ENCODE measurements at regions not wholly inside any gene's neighbourhood (a gene's known extent, or its start where the extent isn't known, plus 50 kb on each side); places are given as distances from the start of the nearest gene placed in this dataset.

DNA sequence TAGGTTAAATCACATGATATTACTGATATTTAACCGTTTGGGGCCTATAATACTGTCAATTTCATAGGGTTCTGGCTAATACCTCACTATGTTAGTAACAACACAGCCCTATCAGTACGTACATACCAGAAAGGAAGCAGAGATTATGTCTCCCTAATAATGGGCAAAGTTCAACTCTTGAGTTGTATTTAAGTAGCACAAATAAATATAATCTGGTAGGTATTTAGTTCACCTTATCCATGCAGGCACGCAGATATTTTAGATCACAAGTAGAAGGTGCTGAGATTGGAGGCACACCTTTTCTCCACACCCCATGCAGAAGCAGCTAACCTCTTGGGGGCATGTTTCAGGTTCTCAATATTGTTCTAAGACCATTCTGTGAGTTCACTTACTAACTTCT is 118.9 kb downstream of the IRS1 start:
- FAIRE-seq = no peak

DNA sequence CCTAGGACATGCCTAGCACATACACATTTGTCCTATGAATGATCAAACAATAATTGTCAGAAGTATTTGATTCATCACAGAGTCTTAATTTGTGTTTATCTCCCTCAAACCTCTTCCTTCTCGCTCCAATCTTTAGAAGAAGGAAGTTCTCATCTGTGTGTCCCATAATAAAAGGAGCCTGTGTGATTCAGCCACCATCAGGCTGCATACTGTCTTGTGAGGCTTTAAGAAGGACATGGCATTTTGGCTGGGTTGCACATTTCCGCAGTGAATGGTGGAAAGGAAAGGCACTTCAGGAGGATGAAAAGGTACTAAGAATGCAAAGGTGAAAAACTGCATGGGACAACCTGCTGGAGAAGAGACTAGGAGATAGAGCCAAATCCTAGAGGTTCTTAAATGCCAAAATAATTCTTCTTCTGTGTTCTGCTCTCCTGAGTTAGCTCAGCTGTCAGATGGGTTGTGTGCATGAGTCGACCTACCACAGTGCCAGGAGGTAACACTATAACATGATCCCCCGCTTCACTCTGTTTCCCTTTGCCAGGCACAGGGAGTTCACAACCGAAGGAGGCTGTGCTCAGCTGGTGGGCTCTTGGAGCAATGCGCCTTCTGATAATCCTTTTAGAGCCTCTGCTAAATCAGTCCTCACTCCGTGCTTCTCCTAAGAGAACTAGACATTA is 120.1 kb downstream of the IRS1 start:
- FAIRE-seq = no peak

GRCh38 chr2:226678422-226678821 is 121.2 kb downstream of the IRS1 start:
- no peak for FAIRE-seq

DNA sequence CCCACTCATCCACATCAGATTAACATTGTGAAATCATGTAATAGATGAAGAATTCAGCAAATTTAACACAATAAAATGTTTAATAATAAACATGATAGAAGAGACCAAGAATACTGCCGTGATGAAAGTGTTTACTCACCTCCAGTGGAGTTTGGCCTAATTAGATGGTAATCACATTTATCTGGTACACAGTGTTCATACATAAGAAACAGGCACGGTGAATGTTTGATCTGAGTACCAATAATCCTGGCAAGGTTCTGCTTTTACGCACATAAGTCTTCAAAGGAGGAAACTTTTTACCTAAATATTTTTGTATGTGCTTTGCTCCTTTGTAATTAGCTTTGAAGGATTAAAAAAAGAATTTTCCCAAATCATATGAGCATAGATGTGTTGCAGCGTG is 122.5 kb downstream of the IRS1 start:
- no peak for FAIRE-seq

DNA sequence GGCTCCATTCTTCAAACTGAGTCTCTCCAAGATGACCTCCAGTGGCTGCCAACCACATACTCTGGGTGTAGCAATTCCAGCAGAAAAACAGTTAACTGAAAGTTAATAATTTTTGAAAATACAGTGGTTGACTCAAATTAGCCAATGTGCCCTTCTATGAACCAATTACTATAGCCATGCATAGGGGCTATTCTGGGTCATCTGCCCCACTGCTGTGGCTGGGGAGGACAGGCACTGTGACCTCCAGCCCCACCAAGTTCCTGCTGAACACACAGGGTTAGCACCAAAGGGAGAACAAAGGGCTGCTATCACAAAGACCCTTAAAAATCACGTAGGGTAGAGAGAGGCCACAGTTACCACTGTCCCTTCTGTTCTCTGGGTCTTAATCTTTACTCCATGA is 123.0 kb downstream of the IRS1 start:
- FAIRE-seq = no peak

DNA sequence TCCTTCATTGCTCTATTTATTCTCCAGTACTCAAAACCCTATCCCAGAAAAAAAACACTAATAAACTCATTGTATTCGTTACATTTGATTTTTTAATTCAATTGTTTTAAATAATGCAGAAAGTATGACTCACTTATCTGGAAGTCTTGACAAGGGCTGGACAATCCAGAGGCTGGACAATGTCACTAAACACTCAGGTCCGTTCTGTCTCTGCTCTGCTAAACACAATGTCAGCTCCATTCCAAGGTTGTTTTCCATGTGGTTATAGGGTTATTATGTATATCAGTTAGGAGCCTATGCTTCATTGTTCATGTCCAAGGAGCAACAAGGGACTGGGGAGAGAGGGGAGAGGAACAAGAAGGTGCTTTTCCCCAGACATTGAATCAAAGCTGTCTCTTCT is 125.5 kb downstream of the IRS1 start:
- no peak for FAIRE-seq

GRCh38 chr2:226673314-226673723 is 126.3 kb downstream of the IRS1 start:
- FAIRE-seq = no peak

- no peak for FAIRE-seq
These were observed 128.4 kb downstream of the IRS1 start for GRCh38 chr2:226671141-226671676.

GRCh38 chr2:226669905-226670304 is 129.7 kb downstream of the IRS1 start:
- FAIRE-seq = no peak

- no peak for FAIRE-seq
These were observed 130.4 kb downstream of the IRS1 start for GRCh38 chr2:226669249-226669648.

GRCh38 chr2:226667736-226668135 is 131.9 kb downstream of the IRS1 start:
- no peak for FAIRE-seq

DNA sequence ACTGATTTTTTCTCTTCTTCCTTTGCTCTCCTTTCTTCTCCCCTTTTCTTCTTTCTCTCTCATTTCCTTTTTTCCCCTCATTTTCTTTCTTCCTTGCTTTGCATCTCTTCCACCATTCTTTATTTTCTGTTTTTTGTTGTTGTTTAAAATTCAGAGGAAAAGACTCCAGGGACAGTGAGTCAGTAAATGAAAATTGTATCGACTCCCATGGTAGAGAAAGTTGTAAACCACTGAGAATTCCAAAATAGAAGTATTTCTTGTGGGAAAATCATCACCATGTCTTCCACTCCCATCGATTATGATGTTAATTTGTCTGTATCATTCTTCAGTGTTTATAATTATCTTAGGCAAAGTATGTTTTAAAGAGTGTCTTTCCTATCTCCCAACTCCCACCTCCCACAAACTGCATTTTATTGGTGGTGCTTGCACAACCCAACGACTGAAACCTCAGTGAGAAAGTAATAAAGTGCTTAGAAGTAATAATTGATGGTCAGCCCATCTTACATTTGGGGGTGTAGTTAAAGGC is 134.3 kb downstream of the IRS1 start:
- FAIRE-seq = no peak

GRCh38 chr2:226664661-226665060 is 135.0 kb downstream of the IRS1 start:
- no peak for FAIRE-seq

- FAIRE-seq = no peak
These were observed 135.5 kb downstream of the IRS1 start for GRCh38 chr2:226664140-226664539.

DNA sequence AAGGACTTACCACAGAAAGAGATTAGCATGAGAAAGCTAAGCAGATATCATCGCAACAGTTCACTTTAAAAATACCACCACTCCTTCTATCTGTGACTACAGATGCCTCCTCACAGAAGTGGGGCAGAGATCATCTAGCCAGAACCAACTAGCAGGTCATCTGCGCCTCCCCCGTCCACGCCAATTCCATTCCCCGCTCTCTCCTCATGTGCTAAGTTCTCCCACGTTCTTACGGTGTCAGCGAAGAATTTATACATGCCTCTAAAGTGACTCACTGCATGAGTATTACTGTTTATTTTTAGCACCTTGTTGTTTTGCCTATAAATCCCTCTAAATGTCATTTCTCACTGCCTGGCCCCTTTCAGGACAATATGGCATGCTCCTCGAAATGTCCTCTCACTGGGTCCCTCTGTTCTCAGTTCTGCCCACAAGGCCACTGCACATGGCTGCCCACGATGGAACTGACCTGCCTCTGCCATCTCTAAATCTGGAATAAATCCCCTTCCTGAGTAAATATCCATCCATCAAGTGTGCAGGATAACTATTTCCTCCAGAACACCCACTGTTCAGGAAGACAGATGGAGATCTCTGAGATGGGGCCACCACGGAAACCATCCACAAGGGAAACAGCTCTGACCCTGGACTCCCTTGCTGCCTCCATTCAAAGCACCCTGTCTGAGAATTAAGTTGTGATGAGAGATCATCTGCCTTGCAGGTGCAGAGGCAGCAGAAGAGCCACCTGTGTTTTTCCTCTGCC is 137.7 kb downstream of the IRS1 start:
- FAIRE-seq = no peak

- no peak for FAIRE-seq
These were observed 139.1 kb downstream of the IRS1 start for GRCh38 chr2:226660526-226660925.

DNA sequence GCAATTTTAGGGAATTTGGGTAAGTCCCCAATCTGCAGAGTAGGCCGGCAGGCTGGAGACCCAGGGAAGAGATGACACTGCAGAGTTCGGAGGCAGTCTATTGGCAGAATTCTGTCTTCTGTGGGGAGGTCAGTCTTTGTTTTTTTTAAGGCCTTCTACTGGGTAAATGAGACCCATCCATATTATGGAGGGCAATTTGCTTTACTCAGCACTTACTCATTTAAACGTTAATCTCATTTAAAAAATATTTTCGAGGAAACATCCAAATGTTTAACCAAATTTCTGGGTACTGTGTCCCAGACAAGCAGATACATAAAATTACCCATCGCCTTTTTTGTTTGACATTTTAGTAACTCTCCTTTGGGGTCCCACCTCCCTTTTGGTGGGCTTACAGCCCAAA is 139.5 kb downstream of the IRS1 start:
- FAIRE-seq = no peak

DNA sequence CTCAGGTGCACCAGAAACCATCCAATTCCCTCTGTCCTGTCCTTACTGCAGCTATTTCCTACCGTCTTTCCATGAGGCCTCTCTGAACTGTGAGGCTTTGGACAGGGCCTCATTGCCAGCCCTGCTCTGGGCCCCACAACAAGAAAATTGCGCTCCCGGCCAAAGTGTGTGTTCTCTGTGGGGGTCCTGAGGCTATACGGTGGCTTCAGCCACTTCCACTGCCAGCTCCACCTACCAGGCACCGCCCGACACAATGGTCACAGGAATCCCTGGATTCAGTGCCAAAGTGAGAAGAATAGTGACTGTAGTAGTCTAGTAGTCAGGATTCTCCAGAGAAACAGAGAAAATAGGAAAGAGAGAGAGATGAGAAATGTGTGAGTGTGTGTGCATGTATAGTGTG is 140.2 kb downstream of the IRS1 start:
- no peak for FAIRE-seq

GRCh38 chr2:226658555-226658954 is 141.1 kb downstream of the IRS1 start:
- no peak for FAIRE-seq

DNA sequence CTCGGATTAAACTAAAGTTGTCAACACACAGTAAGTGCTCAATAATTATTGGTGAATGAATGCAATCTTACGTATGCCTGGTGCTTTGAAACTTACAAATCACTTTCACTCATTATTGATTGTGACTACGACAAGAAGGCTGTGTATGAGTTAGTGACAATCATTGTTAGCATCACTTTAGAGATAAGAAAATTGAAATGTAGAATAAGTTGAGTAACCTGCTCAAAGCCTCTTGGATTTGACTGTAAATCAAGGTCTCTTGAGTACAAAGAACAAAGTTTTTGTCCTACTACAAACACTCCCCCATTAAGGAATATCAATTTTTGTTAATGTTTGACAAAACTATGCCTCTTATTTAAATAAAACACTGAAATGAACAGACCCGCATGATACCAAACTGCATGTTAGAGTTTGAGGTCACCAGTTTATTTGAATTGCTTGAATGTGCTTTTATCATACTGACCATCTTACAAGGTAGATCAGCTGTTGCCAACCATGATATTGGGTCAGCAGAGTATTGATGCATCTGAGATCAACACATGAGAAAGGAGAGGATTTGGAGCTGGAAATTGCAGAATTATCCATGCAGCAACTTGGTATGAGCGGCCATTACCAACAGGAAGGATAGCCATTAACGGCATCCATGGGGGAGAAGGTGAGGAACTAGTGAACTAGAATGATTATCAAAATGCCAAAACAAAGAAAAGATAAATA is 142.1 kb downstream of the IRS1 start:
- FAIRE-seq = no peak

DNA sequence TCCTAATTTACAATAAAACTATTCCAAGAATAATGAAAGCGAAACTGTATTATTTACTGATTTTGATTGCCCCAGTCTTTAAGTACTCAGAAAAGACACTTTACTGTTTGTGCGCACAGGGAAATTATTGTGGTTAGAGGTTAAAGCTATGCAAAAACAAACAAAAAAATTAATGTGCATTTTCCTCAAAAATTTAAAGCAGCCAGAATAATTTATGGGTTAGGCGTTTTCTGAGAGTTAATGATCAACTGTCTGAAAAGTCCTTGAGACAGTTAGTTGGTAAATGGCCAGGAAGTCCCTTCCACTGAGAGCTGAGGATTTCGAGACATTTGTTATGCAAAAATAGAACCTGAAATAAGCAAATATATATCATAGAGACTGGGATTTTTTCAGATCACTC is 143.3 kb downstream of the IRS1 start:
- FAIRE-seq = no peak

DNA sequence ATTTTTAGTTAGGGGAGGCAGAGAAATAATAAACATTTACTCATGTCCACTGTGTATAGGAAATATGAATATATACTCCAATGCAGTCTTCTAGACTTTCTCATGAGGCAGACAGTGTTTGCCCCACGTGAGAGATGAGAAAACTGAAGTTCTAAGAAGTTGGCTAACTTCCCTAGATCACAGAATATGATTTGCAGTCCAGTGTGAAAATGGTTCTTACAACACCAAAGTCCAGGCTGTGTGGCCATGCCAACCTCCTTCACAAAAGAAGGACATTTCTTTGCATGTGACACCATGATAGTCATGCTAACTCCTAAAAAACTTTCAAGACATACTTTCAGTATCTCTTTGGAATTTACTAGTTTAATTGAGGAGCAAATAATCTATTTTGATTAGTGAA is 143.7 kb downstream of the IRS1 start:
- no peak for FAIRE-seq

- FAIRE-seq = no peak
These were observed 146.4 kb downstream of the IRS1 start for GRCh38 chr2:226652983-226653765.

Data from A204.1 (cell line).